GM23248 (cell line): ENCODE measurements at regions not wholly inside any gene's neighbourhood (a gene's known extent, or its start where the extent isn't known, plus 50 kb on each side); places are given as distances from the start of the nearest gene placed in this dataset.
"Not testable (repeated sequence)": the region's sequence is repeated elsewhere in the genome, so short reads cannot be mapped to it uniquely, and the experiment has no call there.

Experiments used
- DNase-seq: peaks from one replicate; pipeline ENCODE4 v3.0.0-alpha.2; 2015
- H2AFZ ChIP-seq: fragments of 200-600 bp; sonication (generic); 2 replicates; pipeline ENCODE4 v1.6.1; 2016; ENCODE audit warnings: antibody characterized with exemption
- H3F3A ChIP-seq: fragments of 200-600 bp; sonication (generic); 2 replicates; pipeline ENCODE4 v1.6.1; 2016; ENCODE audit warnings: mild to moderate bottlenecking, antibody characterized with exemption, mixed run types; ENCODE audit not compliant: insufficient read depth
- H3K27ac ChIP-seq: fragments of 200-600 bp; sonication (generic); 2 replicates; pipeline ENCODE4 v1.5.1; 2016; ENCODE audit warnings: mild to moderate bottlenecking
- H3K27me3 ChIP-seq: fragments of 200-600 bp; sonication (generic); replicated peaks from 2 replicates; pipeline ENCODE4 v1.6.1; 2016; ENCODE audit warnings: mild to moderate bottlenecking; ENCODE audit not compliant: insufficient read depth
- H3K36me3 ChIP-seq: fragments of 200-600 bp; sonication (generic); 2 replicates; pipeline ENCODE4 v1.6.1; 2016; ENCODE audit warnings: low read depth, mild to moderate bottlenecking
- H3K4me1 ChIP-seq: fragments of 200-600 bp; sonication (generic); 2 replicates; pipeline ENCODE4 v1.6.1; 2016; ENCODE audit warnings: mild to moderate bottlenecking; ENCODE audit not compliant: insufficient read depth
- H3K4me2 ChIP-seq: fragments of 200-600 bp; sonication (generic); one replicate; pipeline ENCODE4 v1.6.1; 2016; ENCODE audit warnings: mild to moderate bottlenecking; ENCODE audit not compliant: unreplicated experiment
- H3K4me3 ChIP-seq: fragments of 200-600 bp; sonication (generic); 2 replicates; pipeline ENCODE4 v1.5.1; 2016; ENCODE audit warnings: mild to moderate bottlenecking
- H3K79me2 ChIP-seq: fragments of 200-600 bp; sonication (generic); 2 replicates; pipeline ENCODE4 v1.6.1; 2016; ENCODE audit warnings: mild to moderate bottlenecking; ENCODE audit not compliant: insufficient read depth
- H3K9ac ChIP-seq: fragments of 200-600 bp; sonication (generic); 2 replicates; pipeline ENCODE4 v1.6.1; 2016; ENCODE audit warnings: mild to moderate bottlenecking
- H3K9me2 ChIP-seq: fragments of 200-600 bp; sonication (generic); 2 replicates; pipeline ENCODE4 v1.6.1; 2016; ENCODE audit warnings: mixed run types, mild to moderate bottlenecking, moderate library complexity; ENCODE audit not compliant: insufficient read depth
- H3K9me3 ChIP-seq: fragments of 200-600 bp; sonication (generic); one replicate; pipeline ENCODE4 v1.6.1; 2017; ENCODE audit warnings: low read depth
- H4K20me1 ChIP-seq: fragments of 200-600 bp; sonication (generic); 2 replicates; pipeline ENCODE4 v1.6.0; 2016; ENCODE audit not compliant: insufficient read depth
- EZH2 ChIP-seq: fragments of 200-600 bp; sonication (generic); IDR thresholded peaks from 2 replicates; pipeline ENCODE4 v1.6.1; 2018; ENCODE audit warnings: antibody characterized with exemption, mild to moderate bottlenecking; ENCODE audit not compliant: insufficient read depth, poor library complexity, severe bottlenecking
- EZH2phosphoT487 ChIP-seq: fragments of 200-600 bp; sonication (generic); IDR thresholded peaks from 2 replicates; pipeline ENCODE4 v1.6.1; 2018; ENCODE audit warnings: antibody characterized with exemption, moderate library complexity, mild to moderate bottlenecking, low read depth; ENCODE audit not compliant: insufficient read depth
- WGBS, 2 experiments: methylation state at CpG; one replicate each; pipeline ENCODE4 v1.1.6; 2015 to 2017; ENCODE audit warnings: low lambda C conversion rate in 2 of 2, low coverage in 1 of 2; ENCODE audit errors: missing lambda C conversion rate in 2 of 2; 5-methylcytosine and 5-hydroxymethylcytosine counted together
- in situ Hi-C: fragments of 300-500 bp; cut with MboI; formaldehyde crosslinking; loops from 2 replicates; pipeline ENCODE4 v1.15.0; 2020

DNA sequence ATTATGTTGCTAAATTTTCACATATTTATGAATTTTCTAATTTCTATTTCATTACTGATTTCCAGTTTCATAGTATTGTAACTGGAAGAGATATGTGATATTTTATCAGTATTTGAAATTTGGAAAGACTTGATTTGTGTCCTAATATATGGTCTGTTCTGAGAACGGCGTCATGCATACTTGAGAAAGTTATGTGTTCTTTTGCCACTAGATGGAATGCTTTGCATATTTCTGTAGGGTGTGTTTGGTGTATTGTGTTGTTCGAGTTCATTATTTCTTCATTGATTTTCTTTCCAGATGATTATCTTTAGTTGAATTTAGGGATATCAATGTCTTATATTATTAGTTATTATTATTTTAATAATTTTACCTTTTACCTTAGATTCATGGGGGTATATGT is 110.6 kb upstream of the ITM2A start:
- in situ Hi-C loops = no loop called here

GRCh38 chrX:79466636-79467035 is 99.5 kb upstream of the ITM2A start:
- DNase-seq = no peak
- TF ChIP-seq EZH2phosphoT487 (no peak), EZH2 (no peak)
- no peaks in the 10 kb centered on the region for H3K9me3 ChIP-seq
- no peak overlapping the region for H2AFZ ChIP-seq
- H3K27me3 ChIP-seq = no peaks in the 10 kb centered on the region
- no peaks in the 10 kb centered on the region for H3K79me2 ChIP-seq
- H3K27ac ChIP-seq = no peak overlapping the region
- no peaks in the 10 kb centered on the region for H3K4me1 ChIP-seq
- no peak overlapping the region for H3K4me2 ChIP-seq
- no peaks in the 10 kb centered on the region for H3K36me3 ChIP-seq
- no peak overlapping the region for H3K4me3 ChIP-seq
- H3F3A ChIP-seq = no peaks in the 10 kb centered on the region
- in situ Hi-C loops = no loop called here
- H4K20me1 ChIP-seq = no peaks in the 10 kb centered on the region
- H3K9ac ChIP-seq = no peak overlapping the region
- H3K9me2 ChIP-seq = no peaks in the 10 kb centered on the region

More for the DNA sequence above, 110.6 kb upstream of the ITM2A start:
- no peaks in the 10 kb centered on the region for H3K9me2 ChIP-seq
- H3K4me3 ChIP-seq = no peak overlapping the region
- H3K9ac ChIP-seq = no peak overlapping the region
- H3K27ac ChIP-seq = no peak overlapping the region
- H4K20me1 ChIP-seq = no peaks in the 10 kb centered on the region
- no peaks in the 10 kb centered on the region for H3K79me2 ChIP-seq
- H3K9me3 ChIP-seq = no peaks in the 10 kb centered on the region
- DNase-seq = no peak
- no peaks in the 10 kb centered on the region for H3F3A ChIP-seq
- no peaks in the 10 kb centered on the region for H3K36me3 ChIP-seq
- no peaks in the 10 kb centered on the region for H3K27me3 ChIP-seq
- H2AFZ ChIP-seq = no peak overlapping the region
- no peak overlapping the region for H3K4me2 ChIP-seq
- WGBS, 2 experiments = 13 to 23% methylated on average over 3 of the region's 3 CpGs
- TF ChIP-seq EZH2 (no peak), EZH2phosphoT487 (no peak)
- H3K4me1 ChIP-seq = no peaks in the 10 kb centered on the region

- no peak for TF ChIP-seq EZH2phosphoT487
- no peak for TF ChIP-seq EZH2
- Histone ChIP-seq H3K36me3 (no peaks in the 10 kb centered on the region), H3K27me3 (no peaks in the 10 kb centered on the region), H3K4me2 (no peak overlapping the region), H3K27ac (no peak overlapping the region), H3F3A (no peaks in the 10 kb centered on the region), H2AFZ (no peak overlapping the region), H3K4me3 (no peak overlapping the region), H3K4me1 (no peaks in the 10 kb centered on the region), H3K9me3 (no peaks in the 10 kb centered on the region), H3K9ac (no peak overlapping the region), H3K79me2 (no peaks in the 10 kb centered on the region), H3K9me2 (no peaks in the 10 kb centered on the region), H4K20me1 (no peaks in the 10 kb centered on the region)
- no peak for DNase-seq
- WGBS, 2 experiments = 36 to 43% methylated on average over 2 to 3 of the region's 3 CpGs
- in situ Hi-C loops = no loop called here
These were observed 95.3 kb upstream of the ITM2A start for GRCh38 chrX:79462458-79462857.

DNA sequence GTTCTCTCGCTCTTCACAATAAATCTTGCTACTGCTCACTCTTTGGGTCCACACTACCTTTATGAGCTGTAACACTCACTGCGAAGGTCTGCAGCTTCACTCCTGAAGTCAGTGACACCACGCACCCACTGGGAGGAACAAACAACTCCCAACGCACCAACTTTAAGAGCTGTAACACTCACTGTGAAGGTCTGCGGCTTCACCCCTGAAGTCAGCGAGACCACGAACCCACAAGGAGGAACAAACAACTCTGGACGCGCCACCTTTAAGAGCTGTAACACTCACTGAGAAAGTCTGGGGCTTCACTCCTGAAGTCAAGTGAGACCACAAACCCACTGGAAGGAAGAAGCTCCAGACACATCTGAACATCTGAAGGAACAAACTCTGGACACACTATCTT is 89.5 kb upstream of the ITM2A start:
- WGBS, 2 experiments = 47% methylated on average over 7 to 8 of the region's 9 CpGs
- H3F3A ChIP-seq, H3K4me1 ChIP-seq, H3K27ac ChIP-seq, H3K36me3 ChIP-seq, H3K9me3 ChIP-seq, H3K4me3 ChIP-seq, H3K9ac ChIP-seq, H4K20me1 ChIP-seq, H3K4me2 ChIP-seq, H2AFZ ChIP-seq, in situ Hi-C loops, H3K27me3 ChIP-seq, H3K79me2 ChIP-seq, H3K9me2 ChIP-seq, DNase-seq: not testable (repeated sequence)

- no peaks in the 10 kb centered on the region for H3K9me3 ChIP-seq
- no peak overlapping the region for H3K4me2 ChIP-seq
- H3F3A ChIP-seq = no peaks in the 10 kb centered on the region
- H3K27ac ChIP-seq = no peak overlapping the region
- H3K79me2 ChIP-seq = no peaks in the 10 kb centered on the region
- in situ Hi-C loops = no loop called here
- no peak overlapping the region for H3K4me3 ChIP-seq
- no peaks in the 10 kb centered on the region for H3K36me3 ChIP-seq
- H3K27me3 ChIP-seq = no peaks in the 10 kb centered on the region
- 11 to 14% methylated on average over 1 of the region's 1 CpG for WGBS, 2 experiments
- H3K9ac ChIP-seq = no peak overlapping the region
- TF ChIP-seq EZH2phosphoT487 (no peak), EZH2 (no peak)
- H4K20me1 ChIP-seq = no peaks in the 10 kb centered on the region
- H2AFZ ChIP-seq = no peak overlapping the region
- no peaks in the 10 kb centered on the region for H3K9me2 ChIP-seq
- H3K4me1 ChIP-seq = no peaks in the 10 kb centered on the region
- DNase-seq = no peak
These were observed 85.7 kb upstream of the ITM2A start for GRCh38 chrX:79452881-79453280.
